ENCODE measurements at regions not wholly inside any gene's neighbourhood (a gene's known extent, or its start where the extent isn't known, plus 50 kb on each side); places are given as distances from the start of the nearest gene placed in this dataset.

GRCh38 chr12:89231686-89232085 is 120.6 kb downstream of the DUSP6 start:
- TF ChIP-seq, protein P1, sequence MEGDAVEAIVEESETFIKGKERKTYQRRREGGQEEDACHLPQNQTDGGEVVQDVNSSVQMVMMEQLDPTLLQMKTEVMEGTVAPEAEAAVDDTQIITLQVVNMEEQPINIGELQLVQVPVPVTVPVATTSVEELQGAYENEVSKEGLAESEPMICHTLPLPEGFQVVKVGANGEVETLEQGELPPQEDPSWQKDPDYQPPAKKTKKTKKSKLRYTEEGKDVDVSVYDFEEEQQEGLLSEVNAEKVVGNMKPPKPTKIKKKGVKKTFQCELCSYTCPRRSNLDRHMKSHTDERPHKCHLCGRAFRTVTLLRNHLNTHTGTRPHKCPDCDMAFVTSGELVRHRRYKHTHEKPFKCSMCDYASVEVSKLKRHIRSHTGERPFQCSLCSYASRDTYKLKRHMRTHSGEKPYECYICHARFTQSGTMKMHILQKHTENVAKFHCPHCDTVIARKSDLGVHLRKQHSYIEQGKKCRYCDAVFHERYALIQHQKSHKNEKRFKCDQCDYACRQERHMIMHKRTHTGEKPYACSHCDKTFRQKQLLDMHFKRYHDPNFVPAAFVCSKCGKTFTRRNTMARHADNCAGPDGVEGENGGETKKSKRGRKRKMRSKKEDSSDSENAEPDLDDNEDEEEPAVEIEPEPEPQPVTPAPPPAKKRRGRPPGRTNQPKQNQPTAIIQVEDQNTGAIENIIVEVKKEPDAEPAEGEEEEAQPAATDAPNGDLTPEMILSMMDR (optimal IDR thresholded peaks at IDR 0.05 in 1 of 3, IDR thresholded peaks at IDR 0.05 in 1 of 3, conservative IDR thresholded peaks at IDR 0.05 in 1 of 3; ENCODE audit: extremely low read depth in 1 of 3, insufficient read depth in 2 of 3, low read length in 3 of 3) = no peak
- no peak for TF ChIP-seq EZH2 (IDR thresholded peaks at IDR 0.05; ENCODE audit: low read length)
